ENCODE measurements at regions not wholly inside any gene's neighbourhood (a gene's known extent, or its start where the extent isn't known, plus 50 kb on each side); places are given as distances from the start of the nearest gene placed in this dataset.
A peak's percentile ranks its signal among the peaks of the same experiment; 100 is the strongest.

GRCh38 chr17:5892921-5893675, 177.1 kb upstream of the WSCD1 start:
- Histone ChIP-seq H3K4me3 (ENCODE audit: low read length) (no peak overlapping the region), H3K9me3 (replicated peaks; ENCODE audit: insufficient read depth, low read length) (no peaks in the 10 kb centered on the region), H3K9me2 (replicated peaks; ENCODE audit: insufficient read depth, low read length) (no peaks in the 10 kb centered on the region), H3F3A (ENCODE audit: insufficient read depth, low read length) (peaks cover 17% of the 10 kb centered on the region), H3K4me2 (ENCODE audit: low read depth, low read length) (peak overlapping the region; percentile 37), H3K9ac (ENCODE audit: low read length) (no peak overlapping the region), H3K27me3 (replicated peaks; ENCODE audit: insufficient read depth, low read length) (no peaks in the 10 kb centered on the region), H4K20me1 (ENCODE audit: insufficient read depth, low read length) (no peaks in the 10 kb centered on the region), H3K4me1 (ENCODE audit: low read length) (peaks cover 26% of the 10 kb centered on the region), H3K27ac (ENCODE audit: low read length) (peak overlapping the region; percentile 54; the same call in 1 of the 2 replicates), H3K79me2 (ENCODE audit: low read length) (no peaks in the 10 kb centered on the region), H3K36me3 (replicated peaks; ENCODE audit: insufficient read depth, low read length) (no peaks in the 10 kb centered on the region), H2AFZ (ENCODE audit: low read length) (peak overlapping the region; percentile 8)
- TF ChIP-seq EZH2phosphoT487 (IDR thresholded peaks at IDR 0.05; ENCODE audit: low read length) (no peak), EZH2 (optimal IDR thresholded peaks at IDR 0.05; ENCODE audit: low read depth, low read length) (no peak), CTCF (IDR thresholded peaks at IDR 0.05; ENCODE audit: low read length) (no peak)
- DNase-seq: no peak

- no peak for DNase-seq
- Histone ChIP-seq H3K36me3 (replicated peaks; ENCODE audit: insufficient read depth, low read length) (no peaks in the 10 kb centered on the region), H3F3A (ENCODE audit: insufficient read depth, low read length) (peaks cover 17% of the 10 kb centered on the region), H4K20me1 (ENCODE audit: insufficient read depth, low read length) (no peaks in the 10 kb centered on the region), H3K4me3 (ENCODE audit: low read length) (no peak overlapping the region), H3K9me2 (replicated peaks; ENCODE audit: insufficient read depth, low read length) (no peaks in the 10 kb centered on the region), H3K4me1 (ENCODE audit: low read length) (peaks cover 26% of the 10 kb centered on the region), H3K27ac (ENCODE audit: low read length) (peak overlapping the region; percentile 54; the same call in 1 of the 2 replicates), H2AFZ (ENCODE audit: low read length) (peak overlapping the region; percentile 8; the same call in 1 of the 2 replicates), H3K9ac (ENCODE audit: low read length) (no peak overlapping the region), H3K9me3 (replicated peaks; ENCODE audit: insufficient read depth, low read length) (no peaks in the 10 kb centered on the region), H3K4me2 (ENCODE audit: low read depth, low read length) (peak overlapping the region; percentile 37), H3K79me2 (ENCODE audit: low read length) (no peaks in the 10 kb centered on the region), H3K27me3 (replicated peaks; ENCODE audit: insufficient read depth, low read length) (no peaks in the 10 kb centered on the region)
- no peak for TF ChIP-seq EZH2phosphoT487 (IDR thresholded peaks at IDR 0.05; ENCODE audit: low read length)
- TF ChIP-seq CTCF (IDR thresholded peaks at IDR 0.05; ENCODE audit: low read length): no peak
- no peak for TF ChIP-seq EZH2 (optimal IDR thresholded peaks at IDR 0.05; ENCODE audit: low read depth, low read length)
Observed at GRCh38 chr17:5893741-5894140, 176.4 kb upstream of the WSCD1 start.

GRCh38 chr17:5895276-5895675, 174.9 kb upstream of the WSCD1 start:
- H3K9ac ChIP-seq (ENCODE audit: low read length): no peak overlapping the region
- H3K4me1 ChIP-seq (ENCODE audit: low read length): peaks cover 26% of the 10 kb centered on the region
- H3K79me2 ChIP-seq (ENCODE audit: low read length): no peaks in the 10 kb centered on the region
- no peak overlapping the region for H2AFZ ChIP-seq (ENCODE audit: low read length)
- no peak overlapping the region; the same call in 1 of the 2 replicates for H3K27ac ChIP-seq (ENCODE audit: low read length)
- H3K4me3 ChIP-seq (ENCODE audit: low read length): no peak overlapping the region
- no peak for DNase-seq
- no peaks in the 10 kb centered on the region for H3K27me3 ChIP-seq (replicated peaks; ENCODE audit: insufficient read depth, low read length)
- H3K9me3 ChIP-seq (replicated peaks; ENCODE audit: insufficient read depth, low read length): no peaks in the 10 kb centered on the region
- no peak for TF ChIP-seq EZH2 (optimal IDR thresholded peaks at IDR 0.05; ENCODE audit: low read depth, low read length)
- TF ChIP-seq CTCF (IDR thresholded peaks at IDR 0.05; ENCODE audit: low read length): no peak
- H3K4me2 ChIP-seq (ENCODE audit: low read depth, low read length): peak overlapping the region; percentile 70; the same call in 1 of the 2 replicates
- no peaks in the 10 kb centered on the region for H4K20me1 ChIP-seq (ENCODE audit: insufficient read depth, low read length)
- H3F3A ChIP-seq (ENCODE audit: insufficient read depth, low read length): peaks cover 17% of the 10 kb centered on the region
- no peaks in the 10 kb centered on the region for H3K9me2 ChIP-seq (replicated peaks; ENCODE audit: insufficient read depth, low read length)
- no peaks in the 10 kb centered on the region for H3K36me3 ChIP-seq (replicated peaks; ENCODE audit: insufficient read depth, low read length)
